Effector memory CD8-positive, alpha-beta T cell (primary cell): ENCODE measurements at regions not wholly inside any gene's neighbourhood (a gene's known extent, or its start where the extent isn't known, plus 50 kb on each side); places are given as distances from the start of the nearest gene placed in this dataset.

Experiments used
- ATAC-seq: fragments of 150-1000 bp; cut with Tn5 transposase; replicated peaks from 2 replicates; pipeline ENCODE4 v1.10.0; 2021; ENCODE audit warnings: mild to moderate bottlenecking, moderate library complexity
- DNase-seq, 3 experiments: peaks; one replicate each; pipeline ENCODE4 v3.0.0; 2021
- H3K27ac Mint-ChIP-seq, 2 donors: one replicate each; pipeline ENCODE4 v1.8.0; 2022; ENCODE audit warnings: mild to moderate bottlenecking in 2 of 2, mixed read lengths in 2 of 2, moderate library complexity in 2 of 2
- H3K27me3 Mint-ChIP-seq, 2 donors: one replicate each; pipeline ENCODE4 v1.8.0; 2022; ENCODE audit warnings: mixed read lengths in 2 of 2
- H3K36me3 Mint-ChIP-seq: one replicate; pipeline ENCODE4 v1.8.0; 2022; ENCODE audit warnings: mild to moderate bottlenecking, moderate library complexity, mixed read lengths; ENCODE audit not compliant: insufficient read depth
- H3K4me1 Mint-ChIP-seq, 2 donors: one replicate each; pipeline ENCODE4 v1.8.0; 2022; ENCODE audit warnings: low read depth in 2 of 2, mixed read lengths in 2 of 2
- H3K4me3 Mint-ChIP-seq, 2 donors: one replicate each; pipeline ENCODE4 v1.8.0; 2022; ENCODE audit warnings: mild to moderate bottlenecking in 2 of 2, mixed read lengths in 2 of 2, moderate library complexity in 2 of 2
- H3K9me3 Mint-ChIP-seq, 2 donors: one replicate each; pipeline ENCODE4 v1.8.0; 2022; ENCODE audit warnings: mixed read lengths in 2 of 2

- DNase-seq, result no peak
- no peak for ATAC-seq
- H3K36me3 Mint-ChIP-seq, result no peaks in the 10 kb centered on the region
- H3K27me3 Mint-ChIP-seq, result no peaks in the 10 kb centered on the region
- no peak overlapping the region for H3K27ac Mint-ChIP-seq
- H3K4me1 Mint-ChIP-seq, result no peaks in the 10 kb centered on the region
- no peak overlapping the region for H3K4me3 Mint-ChIP-seq
- H3K9me3 Mint-ChIP-seq, result peaks cover 10 to 11% of the 10 kb centered on the region in 2 donors
Observed at GRCh38 chr3:25281732-25282126, 146.3 kb upstream of the RARB start.

- H3K27me3 Mint-ChIP-seq, result no peaks in the 10 kb centered on the region
- DNase-seq, result no peak
- no peak overlapping the region for H3K27ac Mint-ChIP-seq
- H3K9me3 Mint-ChIP-seq, result peaks cover 10 to 11% of the 10 kb centered on the region in 2 donors
- no peak for ATAC-seq
- H3K36me3 Mint-ChIP-seq, result no peaks in the 10 kb centered on the region
- no peaks in the 10 kb centered on the region for H3K4me1 Mint-ChIP-seq
- no peak overlapping the region for H3K4me3 Mint-ChIP-seq
Observed at GRCh38 chr3:25283613-25284012, 144.4 kb upstream of the RARB start.

- Mint-ChIP-seq H3K36me3 (no peaks in the 10 kb centered on the region), H3K27me3 (no peaks in the 10 kb centered on the region), H3K9me3 (peaks cover 8 to 10% of the 10 kb centered on the region in 2 donors), H3K27ac (no peak overlapping the region), H3K4me3 (no peak overlapping the region), H3K4me1 (no peaks in the 10 kb centered on the region)
- ATAC-seq, result no peak
- DNase-seq, result no peak
Observed at GRCh38 chr3:25284249-25284648, 143.8 kb upstream of the RARB start.

GRCh38 chr3:25287291-25287884, 140.7 kb upstream of the RARB start:
- H3K4me1 Mint-ChIP-seq, result no peaks in the 10 kb centered on the region
- DNase-seq, result no peak
- H3K27ac Mint-ChIP-seq, result no peak overlapping the region
- no peak for ATAC-seq
- no peaks in the 10 kb centered on the region for H3K27me3 Mint-ChIP-seq
- H3K36me3 Mint-ChIP-seq, result no peaks in the 10 kb centered on the region
- H3K9me3 Mint-ChIP-seq, result peaks cover 0 to 6% of the 10 kb centered on the region in 2 donors
- H3K4me3 Mint-ChIP-seq, result no peak overlapping the region

- Mint-ChIP-seq H3K4me3 (no peak overlapping the region), H3K27ac (no peak overlapping the region), H3K9me3 (peaks cover 0 to 6% of the 10 kb centered on the region in 2 donors), H3K27me3 (no peaks in the 10 kb centered on the region), H3K36me3 (no peaks in the 10 kb centered on the region), H3K4me1 (no peaks in the 10 kb centered on the region)
- no peak for DNase-seq
- ATAC-seq, result no peak
Observed at GRCh38 chr3:25288413-25288812, 139.7 kb upstream of the RARB start.

- DNase-seq, result no peak
- Mint-ChIP-seq H3K4me3 (no peak overlapping the region), H3K9me3 (peaks cover 0 to 6% of the 10 kb centered on the region in 2 donors), H3K36me3 (no peaks in the 10 kb centered on the region), H3K27ac (no peak overlapping the region), H3K4me1 (no peaks in the 10 kb centered on the region), H3K27me3 (no peaks in the 10 kb centered on the region)
- ATAC-seq, result no peak
Observed at GRCh38 chr3:25289156-25289555, 138.9 kb upstream of the RARB start.

GRCh38 chr3:25289663-25290062, 138.4 kb upstream of the RARB start:
- Mint-ChIP-seq H3K4me3 (no peak overlapping the region), H3K9me3 (peaks cover 0 to 6% of the 10 kb centered on the region in 2 donors), H3K4me1 (no peaks in the 10 kb centered on the region), H3K27me3 (no peaks in the 10 kb centered on the region), H3K27ac (no peak overlapping the region), H3K36me3 (no peaks in the 10 kb centered on the region)
- DNase-seq (no peak), ATAC-seq (no peak)

- Mint-ChIP-seq H3K27ac (no peak overlapping the region), H3K36me3 (no peaks in the 10 kb centered on the region), H3K4me1 (no peaks in the 10 kb centered on the region), H3K27me3 (no peaks in the 10 kb centered on the region), H3K4me3 (no peak overlapping the region), H3K9me3 (no peaks in the 10 kb centered on the region)
- DNase-seq (no peak), ATAC-seq (no peak)
Observed at GRCh38 chr3:25291481-25291905, 136.6 kb upstream of the RARB start.

- no peak for DNase-seq
- H3K4me3 Mint-ChIP-seq, result no peak overlapping the region
- no peaks in the 10 kb centered on the region for H3K27me3 Mint-ChIP-seq
- no peaks in the 10 kb centered on the region for H3K36me3 Mint-ChIP-seq
- H3K4me1 Mint-ChIP-seq, result no peaks in the 10 kb centered on the region
- no peak for ATAC-seq
- H3K9me3 Mint-ChIP-seq, result no peaks in the 10 kb centered on the region
- no peak overlapping the region for H3K27ac Mint-ChIP-seq
Observed at GRCh38 chr3:25292036-25292435, 136.0 kb upstream of the RARB start.

- no peaks in the 10 kb centered on the region for H3K4me1 Mint-ChIP-seq
- H3K36me3 Mint-ChIP-seq, result no peaks in the 10 kb centered on the region
Observed at GRCh38 chr3:25292595-25292994, 135.5 kb upstream of the RARB start.

GRCh38 chr3:25293736-25294135, 134.3 kb upstream of the RARB start:
- ATAC-seq (no peak), DNase-seq (no peak)
- Mint-ChIP-seq H3K9me3 (no peaks in the 10 kb centered on the region), H3K4me3 (no peak overlapping the region), H3K27ac (no peak overlapping the region), H3K36me3 (no peaks in the 10 kb centered on the region), H3K4me1 (no peaks in the 10 kb centered on the region), H3K27me3 (no peaks in the 10 kb centered on the region)

More at GRCh38 chr3:25292595-25292994, 135.5 kb upstream of the RARB start:
- Mint-ChIP-seq H3K4me3 (no peak overlapping the region), H3K27me3 (no peaks in the 10 kb centered on the region), H3K9me3 (no peaks in the 10 kb centered on the region), H3K27ac (no peak overlapping the region)
- ATAC-seq, result no peak
- no peak for DNase-seq

GRCh38 chr3:25294169-25294805, 133.8 kb upstream of the RARB start:
- H3K27ac Mint-ChIP-seq, result no peak overlapping the region
- no peaks in the 10 kb centered on the region for H3K9me3 Mint-ChIP-seq
- no peak for ATAC-seq

GRCh38 chr3:25297667-25298585, 130.1 kb upstream of the RARB start:
- H3K9me3 Mint-ChIP-seq, result no peaks in the 10 kb centered on the region
- no peaks in the 10 kb centered on the region for H3K4me1 Mint-ChIP-seq
- H3K27me3 Mint-ChIP-seq, result no peaks in the 10 kb centered on the region
- H3K27ac Mint-ChIP-seq, result no peak overlapping the region
- no peaks in the 10 kb centered on the region for H3K36me3 Mint-ChIP-seq
- ATAC-seq (no peak), DNase-seq (no peak)
- no peak overlapping the region for H3K4me3 Mint-ChIP-seq

More at GRCh38 chr3:25294169-25294805, 133.8 kb upstream of the RARB start:
- Mint-ChIP-seq H3K36me3 (no peaks in the 10 kb centered on the region), H3K27me3 (no peaks in the 10 kb centered on the region), H3K4me3 (no peak overlapping the region), H3K4me1 (no peaks in the 10 kb centered on the region)
- no peak for DNase-seq

GRCh38 chr3:25300141-25300540, 127.9 kb upstream of the RARB start:
- no peak for DNase-seq
- no peak for ATAC-seq
- Mint-ChIP-seq H3K27me3 (no peaks in the 10 kb centered on the region), H3K9me3 (peaks cover 0 to 3% of the 10 kb centered on the region in 2 donors), H3K27ac (no peak overlapping the region), H3K36me3 (no peaks in the 10 kb centered on the region), H3K4me3 (no peak overlapping the region), H3K4me1 (no peaks in the 10 kb centered on the region)
